GM12878 (cell line): ENCODE measurements at regions not wholly inside any gene's neighbourhood (a gene's known extent, or its start where the extent isn't known, plus 50 kb on each side); places are given as distances from the start of the nearest gene placed in this dataset.

Source experiments
- ATAC-seq: fragments of 200-7000 bp; cut with Tn5 transposase; 3 replicates; pipeline ENCODE4 v1.9.1; 2020; ENCODE audit warnings: mild to moderate bottlenecking, moderate library complexity
- BruUV-seq: library from RNA; stranded (reverse); fragments of 400-500 nt; replicated peaks from 2 replicates; lab custom pipeline; 2021; lab: Mats Ljungman, UMichigan
- CTCF ChIA-PET: fragments of 300-600 bp; sonication (Branson Sonifier 250); formaldehyde crosslinking; extraction: SDS; loops from one replicate; lab custom pipeline; 2021; ENCODE audit warnings: inconsistent platforms; lab: Yijun Ruan, JAX
- POLR2A ChIA-PET: fragments of 350-600 bp; formaldehyde crosslinking; extraction: SDS; loops from one replicate; lab custom pipeline; 2021; ENCODE audit warnings: inconsistent platforms; lab: Charles Lee
- RAD21 ChIA-PET: fragments of 300-600 bp; sonication (Branson Sonifier 250); formaldehyde crosslinking; loops from one replicate; lab custom pipeline; 2023; ENCODE audit warnings: antibody characterized with exemption; ENCODE audit not compliant: unreplicated experiment; lab: Charles Lee
- SMC1A ChIA-PET: fragments of 300-600 bp; sonication (Branson Sonifier 250); formaldehyde crosslinking; loops from one replicate; lab custom pipeline; 2023; ENCODE audit not compliant: unreplicated experiment, uncharacterized antibody; lab: Charles Lee
- DNase-seq: peaks from one replicate; pipeline ENCODE4 v3.0.0-alpha.2; 2011; ENCODE audit warnings: low read depth, low spot score
- FAIRE-seq: peaks from 3 replicates; lab custom pipeline; 2011; peaks lifted over from hg19 to GRCh38; lab: Jason Lieb, UNC
- H2AFZ ChIP-seq: 2 replicates; pipeline ENCODE4 v1.6.0; 2011; ENCODE audit warnings: low read depth, low read length, control low read depth; ENCODE audit not compliant: control insufficient read depth
- H3K27ac ChIP-seq: 2 replicates; pipeline ENCODE4 v1.5.1; 2011; ENCODE audit warnings: control low read depth; ENCODE audit not compliant: control insufficient read depth, insufficient read depth
- H3K27me3 ChIP-seq, 2 experiments: replicated peaks in 1 of 2; 2 replicates each; pipeline versions ENCODE4 v1.6.0 to v1.6.1; 2011; ENCODE audit warnings: low read length in 1 of 2; ENCODE audit not compliant: control insufficient read depth in 2 of 2, insufficient read depth in 2 of 2
- H3K36me3 ChIP-seq, 2 experiments: 2 replicates each; pipeline ENCODE4 v1.5.1; 2011; ENCODE audit warnings: low read length in 1 of 2; ENCODE audit not compliant: control insufficient read depth in 2 of 2, insufficient read depth in 2 of 2
- H3K4me1 ChIP-seq: 2 replicates; pipeline ENCODE4 v1.6.1; 2011; ENCODE audit warnings: mild to moderate bottlenecking, low read length, moderate library complexity, mixed read lengths; ENCODE audit not compliant: control insufficient read depth, insufficient read depth
- H3K4me2 ChIP-seq: 2 replicates; pipeline ENCODE4 v1.6.0; 2011; ENCODE audit warnings: control low read depth; ENCODE audit not compliant: control insufficient read depth, insufficient read depth
- H3K4me3 ChIP-seq: fragments of 200-600 bp; sonication (generic); 2 replicates; pipeline ENCODE4 v1.5.1; 2016
- H3K79me2 ChIP-seq: 2 replicates; pipeline ENCODE4 v1.6.0; 2011; ENCODE audit warnings: low read length; ENCODE audit not compliant: control insufficient read depth, insufficient read depth
- H3K9ac ChIP-seq: 2 replicates; pipeline ENCODE4 v1.8.0; 2011; ENCODE audit warnings: low read length, control low read depth, mixed read lengths; ENCODE audit not compliant: control insufficient read depth, insufficient read depth
- H3K9me3 ChIP-seq: replicated peaks from 3 replicates; pipeline ENCODE4 v1.5.1; 2011; ENCODE audit warnings: mild to moderate bottlenecking, low read length; ENCODE audit not compliant: control insufficient read depth, insufficient read depth
- H4K20me1 ChIP-seq: 2 replicates; pipeline ENCODE4 v1.6.0; 2011; ENCODE audit not compliant: control insufficient read depth, insufficient read depth
- BMI1 ChIP-seq: fragments of 450-650 bp; IDR thresholded peaks from 2 replicates; pipeline ENCODE4 v1.6.1; 2016; ENCODE audit warnings: mild to moderate bottlenecking, moderate library complexity, borderline replicate concordance
- E2F8 ChIP-seq: fragments of 450-650 bp; IDR thresholded peaks from 2 replicates; pipeline ENCODE4 v1.6.1; 2018; ENCODE audit warnings: mild to moderate bottlenecking, low read depth, moderate library complexity; ENCODE audit not compliant: partially characterized antibody
- FOXM1 ChIP-seq: IDR thresholded peaks from 2 replicates; pipeline ENCODE4 v1.6.1; 2012; ENCODE audit warnings: low read depth, mild to moderate bottlenecking, inconsistent platforms, low read length, moderate library complexity
- SMC3 ChIP-seq: IDR thresholded peaks from 2 replicates; pipeline ENCODE4 v1.6.1; 2011; ENCODE audit warnings: low read length, improper control_type of control experiment, borderline replicate concordance
- TARDBP ChIP-seq: IDR thresholded peaks from 2 replicates; pipeline ENCODE4 v1.6.1; 2016; ENCODE audit warnings: borderline replicate concordance
- WGBS: methylation state at CpG from one replicate; pipeline ENCODE4 v1.1.6; 2016; ENCODE audit warnings: low lambda C conversion rate; ENCODE audit not compliant: insufficient replicate concordance, insufficient coverage; ENCODE audit errors: missing lambda C conversion rate; 5-methylcytosine and 5-hydroxymethylcytosine counted together
- in situ Hi-C: fragments of 300-500 bp; cut with MboI; formaldehyde crosslinking; loops from 9 replicates; pipeline ENCODE4 v1.14.3; 2018; ENCODE audit warnings: mixed read lengths
- intact Hi-C: fragments of 100-400 bp; cut with micrococcal nuclease; formaldehyde crosslinking; loops from one replicate; pipeline ENCODE4 v1.14.2; 2022; ENCODE audit not compliant: unreplicated experiment
- TF ChIP-seq, protein P1 (sequence below): IDR thresholded peaks from 2 replicates; pipeline ENCODE4 v1.6.1; 2011; ENCODE audit warnings: borderline replicate concordance, low read depth, mild to moderate bottlenecking, moderate library complexity, low read length; ENCODE audit not compliant: insufficient read depth, poor library complexity, severe bottlenecking
- TF ChIP-seq, protein P2 (sequence below): fragments of 450-650 bp; IDR thresholded peaks from 2 replicates; pipeline ENCODE4 v1.6.1; 2014; ENCODE audit warnings: mild to moderate bottlenecking

DNA sequence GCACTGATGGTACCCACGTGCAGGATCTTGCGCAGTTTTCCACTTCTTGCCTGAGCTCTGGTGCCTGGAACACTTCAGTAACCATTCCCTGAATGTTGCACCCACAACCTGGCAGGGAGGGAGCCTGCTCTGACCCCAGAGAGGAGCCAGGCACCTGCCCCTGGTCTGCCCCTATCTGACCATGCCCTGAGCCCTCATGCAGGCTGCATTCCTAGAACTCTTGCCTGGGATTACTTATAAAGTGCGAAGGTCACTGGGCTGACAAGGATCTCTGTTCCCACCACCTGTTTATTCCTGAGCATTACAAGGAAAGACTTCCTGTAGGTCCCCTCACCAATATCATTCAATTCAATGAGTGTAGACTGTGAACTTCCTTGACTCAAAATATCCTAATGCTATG lies 191.9 kb upstream of the FMN2 start:
- no peaks in the 10 kb centered on the region for H3K36me3 ChIP-seq
- ChIA-PET SMC1A (no interaction called here), CTCF (interaction anchor here (0.6 kb wide), 1 partner anchor 493 kb away, joined by 3 read pairs; no protein-coding TSS in a partner anchor), POLR2A (no interaction called here), RAD21 (no interaction called here)
- WGBS: 30% methylated on average over 3 of the region's 3 CpGs
- H4K20me1 ChIP-seq: no peaks in the 10 kb centered on the region
- H3K9ac ChIP-seq: no peak overlapping the region
- intact Hi-C loops (loop anchor here (2.0 kb wide), 1 partner anchor 591 kb away; no protein-coding TSS in a partner anchor), in situ Hi-C loops (loop anchor here (10.0 kb wide), 1 partner anchor 505 kb away; no protein-coding TSS in a partner anchor)
- H3K4me2 ChIP-seq: no peak overlapping the region
- no peak overlapping the region for H2AFZ ChIP-seq
- H3K79me2 ChIP-seq: no peaks in the 10 kb centered on the region
- no peak overlapping the region for H3K4me3 ChIP-seq
- H3K4me1 ChIP-seq: no peaks in the 10 kb centered on the region
- BruUV-seq: no TSS peak
- no peak for DNase-seq
- H3K27me3 ChIP-seq: no peaks in the 10 kb centered on the region
- ATAC-seq: no peak
- FAIRE-seq: no peak
- no peak overlapping the region for H3K27ac ChIP-seq
- no peaks in the 10 kb centered on the region for H3K9me3 ChIP-seq
- TF ChIP-seq, protein P1, sequence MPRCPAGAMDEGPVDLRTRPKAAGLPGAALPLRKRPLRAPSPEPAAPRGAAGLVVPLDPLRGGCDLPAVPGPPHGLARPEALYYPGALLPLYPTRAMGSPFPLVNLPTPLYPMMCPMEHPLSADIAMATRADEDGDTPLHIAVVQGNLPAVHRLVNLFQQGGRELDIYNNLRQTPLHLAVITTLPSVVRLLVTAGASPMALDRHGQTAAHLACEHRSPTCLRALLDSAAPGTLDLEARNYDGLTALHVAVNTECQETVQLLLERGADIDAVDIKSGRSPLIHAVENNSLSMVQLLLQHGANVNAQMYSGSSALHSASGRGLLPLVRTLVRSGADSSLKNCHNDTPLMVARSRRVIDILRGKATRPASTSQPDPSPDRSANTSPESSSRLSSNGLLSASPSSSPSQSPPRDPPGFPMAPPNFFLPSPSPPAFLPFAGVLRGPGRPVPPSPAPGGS: no peak
- no peak for TF ChIP-seq TARDBP
- no peak for TF ChIP-seq SMC3
- no peak for TF ChIP-seq FOXM1
- TF ChIP-seq, protein P2, sequence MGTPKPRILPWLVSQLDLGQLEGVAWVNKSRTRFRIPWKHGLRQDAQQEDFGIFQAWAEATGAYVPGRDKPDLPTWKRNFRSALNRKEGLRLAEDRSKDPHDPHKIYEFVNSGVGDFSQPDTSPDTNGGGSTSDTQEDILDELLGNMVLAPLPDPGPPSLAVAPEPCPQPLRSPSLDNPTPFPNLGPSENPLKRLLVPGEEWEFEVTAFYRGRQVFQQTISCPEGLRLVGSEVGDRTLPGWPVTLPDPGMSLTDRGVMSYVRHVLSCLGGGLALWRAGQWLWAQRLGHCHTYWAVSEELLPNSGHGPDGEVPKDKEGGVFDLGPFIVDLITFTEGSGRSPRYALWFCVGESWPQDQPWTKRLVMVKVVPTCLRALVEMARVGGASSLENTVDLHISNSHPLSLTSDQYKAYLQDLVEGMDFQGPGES: no peak
- no peak for TF ChIP-seq E2F8
- no peak for TF ChIP-seq BMI1
- TF ChIP-seq, all 136 proteins: peak for 0
